AG04450 (cell line): ENCODE measurements at regions not wholly inside any gene's neighbourhood (a gene's known extent, or its start where the extent isn't known, plus 50 kb on each side); places are given as distances from the start of the nearest gene placed in this dataset.

Experiments
- CTCF ChIA-PET: fragments of 300-600, 350-600 bp; formaldehyde crosslinking; extraction: SDS; loops from one replicate; lab custom pipeline; 2022; ENCODE audit warnings: antibody characterized with exemption, inconsistent platforms; lab: Charles Lee
- POLR2A ChIA-PET: fragments of 350-600 bp; formaldehyde crosslinking; extraction: SDS; loops from one replicate; lab custom pipeline; 2021; ENCODE audit warnings: antibody characterized with exemption, inconsistent platforms; lab: Yijun Ruan, JAX
- DNase-seq: peaks from one replicate; pipeline ENCODE4 v3.0.0-alpha.2; 2011; ENCODE audit warnings: low read depth, low spot score
- H3K27ac ChIP-seq: one replicate; pipeline ENCODE4 v1.5.1; 2012; ENCODE audit warnings: low read depth, low read length, control low read depth
- H3K27me3 ChIP-seq: one replicate; pipeline ENCODE4 v1.6.0; 2012; ENCODE audit warnings: low read length; ENCODE audit not compliant: control insufficient read depth, insufficient read depth
- H3K4me3 ChIP-seq: 2 replicates; pipeline ENCODE4 v1.5.1; 2011; ENCODE audit warnings: mild to moderate bottlenecking, low read depth, low read length, control low read depth
- H3K9me3 ChIP-seq: 2 replicates; pipeline ENCODE4 v1.5.1; 2012; ENCODE audit warnings: low read length; ENCODE audit not compliant: control insufficient read depth, insufficient read depth
- CTCF ChIP-seq: IDR thresholded peaks from 2 replicates; pipeline ENCODE4 v1.5.1; 2011; ENCODE audit warnings: low read depth, low read length, control low read depth, inconsistent platforms

GRCh38 chr22:26922806-26923205 is 265.4 kb downstream of the MIAT start:
- CTCF ChIA-PET, result no interaction called here
- POLR2A ChIA-PET, result no interaction called here
- Histone ChIP-seq H3K27ac (no peak overlapping the region), H3K27me3 (peaks cover 15% of the 10 kb centered on the region), H3K4me3 (no peak overlapping the region), H3K9me3 (no peaks in the 10 kb centered on the region)
- no peak for TF ChIP-seq CTCF
- no peak for DNase-seq

GRCh38 chr22:26923531-26923930 is 266.1 kb downstream of the MIAT start:
- POLR2A ChIA-PET, result no interaction called here
- DNase-seq, result no peak
- no peaks in the 10 kb centered on the region for H3K9me3 ChIP-seq
- TF ChIP-seq CTCF, result no peak
- no peak overlapping the region for H3K4me3 ChIP-seq
- H3K27ac ChIP-seq, result no peak overlapping the region
- peaks cover 20% of the 10 kb centered on the region for H3K27me3 ChIP-seq
- CTCF ChIA-PET, result no interaction called here

GRCh38 chr22:26927821-26928220 is 270.4 kb downstream of the MIAT start:
- peaks cover 25% of the 10 kb centered on the region for H3K27me3 ChIP-seq

GRCh38 chr22:26931471-26931870 is 274.1 kb downstream of the MIAT start:
- ChIA-PET CTCF (no interaction called here), POLR2A (no interaction called here)
- TF ChIP-seq CTCF, result no peak
- peaks cover 24% of the 10 kb centered on the region for H3K27me3 ChIP-seq
- H3K27ac ChIP-seq, result no peak overlapping the region
- no peak overlapping the region for H3K4me3 ChIP-seq
- 0 out of 2 replicates have a peak, but pooled peaks cover under 1% of the 10 kb centered on the region for H3K9me3 ChIP-seq
- no peak for DNase-seq

More at GRCh38 chr22:26927821-26928220, 270.4 kb downstream of the MIAT start:
- ChIA-PET POLR2A (no interaction called here), CTCF (no interaction called here)
- DNase-seq, result no peak
- TF ChIP-seq CTCF, result no peak
- H3K4me3 ChIP-seq, result no peak overlapping the region
- no peaks in the 10 kb centered on the region for H3K9me3 ChIP-seq
- no peak overlapping the region for H3K27ac ChIP-seq

- no peak for DNase-seq
- TF ChIP-seq CTCF, result no peak
- H3K27me3 ChIP-seq, result peaks cover 16% of the 10 kb centered on the region
- H3K9me3 ChIP-seq, result peaks cover 6% of the 10 kb centered on the region; the same call in 1 of the 2 replicates
- no peak overlapping the region for H3K27ac ChIP-seq
- H3K4me3 ChIP-seq, result no peak overlapping the region
- ChIA-PET CTCF (no interaction called here), POLR2A (no interaction called here)
Observed at GRCh38 chr22:26933105-26933590, 275.8 kb downstream of the MIAT start.
